ENCODE measurements at regions not wholly inside any gene's neighbourhood (a gene's known extent, or its start where the extent isn't known, plus 50 kb on each side); places are given as distances from the start of the nearest gene placed in this dataset.

- H2BK15ac ChIP-seq (ENCODE audit: low read length), result no peak overlapping the region
- H3K4me2 ChIP-seq (ENCODE audit: insufficient read depth, low read length, poor library complexity, severe bottlenecking), result no peak overlapping the region
- H2AFZ ChIP-seq (ENCODE audit: low read length), result no peak overlapping the region
- no peak overlapping the region for H3K14ac ChIP-seq (ENCODE audit: low read length)
- H3K4me1 ChIP-seq (ENCODE audit: control insufficient read depth in 2 of 2, insufficient read depth in 1 of 2, low read depth in 1 of 2, low read length in 2 of 2), result no peaks in the 10 kb centered on the region
- H2BK5ac ChIP-seq (ENCODE audit: low read length), result no peak overlapping the region
- H3K18ac ChIP-seq (ENCODE audit: low read length), result no peak overlapping the region
- H4K91ac ChIP-seq (ENCODE audit: low read depth, low read length, poor library complexity), result no peak overlapping the region
- no peak overlapping the region for H3K23ac ChIP-seq (ENCODE audit: low read depth, low read length, poor library complexity)
- no peak for DNase-seq (ENCODE audit: low spot score)
- no peaks in the 10 kb centered on the region for H3K27me3 ChIP-seq (ENCODE audit: control insufficient read depth in 3 of 3, insufficient read depth in 3 of 3, low read depth in 1 of 3, low read length in 3 of 3)
- no peak overlapping the region for H3K27ac ChIP-seq (replicated peaks; ENCODE audit: low read length)
- H2AK5ac ChIP-seq (ENCODE audit: low read depth, low read length), result no peak overlapping the region
- H3K4ac ChIP-seq (ENCODE audit: low read length), result no peak overlapping the region
- WGBS, 2 donors (ENCODE audit: extremely low coverage in 2 of 2, insufficient read length in 2 of 2, insufficient replicate concordance in 1 of 2), result no CpG with 5 or more reads among the region's 1 CpG
- H2BK120ac ChIP-seq (ENCODE audit: low read depth, low read length), result no peak overlapping the region
- H4K8ac ChIP-seq (ENCODE audit: low read depth, low read length), result no peak overlapping the region
- no peaks in the 10 kb centered on the region for H3K36me3 ChIP-seq (replicated peaks in 1 of 2; ENCODE audit: control insufficient read depth in 2 of 2, insufficient read depth in 2 of 2, low read length in 2 of 2)
- H3K4me3 ChIP-seq (ENCODE audit: low read length in 2 of 2), result no peak overlapping the region
- H3K79me1 ChIP-seq (ENCODE audit: low read depth, low read length), result no peaks in the 10 kb centered on the region
- H2BK12ac ChIP-seq (ENCODE audit: low read length), result no peak overlapping the region
- H3K9ac ChIP-seq (ENCODE audit: low read depth, low read length, poor library complexity), result no peak overlapping the region
- H3K9me3 ChIP-seq (replicated peaks in 1 of 2; ENCODE audit: control insufficient read depth in 2 of 2, insufficient read depth in 1 of 2, low read depth in 1 of 2, low read length in 2 of 2), result no peaks in the 10 kb centered on the region
These were observed 174.5 kb upstream of the TSC22D1 start for GRCh38 chr13:44750630-44751029.

- H2AFZ ChIP-seq (ENCODE audit: low read length), result no peak overlapping the region
- H3K36me3 ChIP-seq (replicated peaks in 1 of 2; ENCODE audit: control insufficient read depth in 2 of 2, insufficient read depth in 2 of 2, low read length in 2 of 2), result no peaks in the 10 kb centered on the region
- H3K4me3 ChIP-seq (ENCODE audit: low read length in 2 of 2), result no peak overlapping the region
- H3K9me3 ChIP-seq (replicated peaks in 1 of 2; ENCODE audit: control insufficient read depth in 2 of 2, insufficient read depth in 1 of 2, low read depth in 1 of 2, low read length in 2 of 2), result no peaks in the 10 kb centered on the region
- no peak overlapping the region for H4K91ac ChIP-seq (ENCODE audit: low read depth, low read length, poor library complexity)
- no peak overlapping the region for H2BK5ac ChIP-seq (ENCODE audit: low read length)
- no CpG with 5 or more reads among the region's 2 CpGs for WGBS, 2 donors (ENCODE audit: extremely low coverage in 2 of 2, insufficient read length in 2 of 2, insufficient replicate concordance in 1 of 2)
- no peaks in the 10 kb centered on the region for H3K27me3 ChIP-seq (ENCODE audit: control insufficient read depth in 3 of 3, insufficient read depth in 3 of 3, low read depth in 1 of 3, low read length in 3 of 3)
- no peak overlapping the region for H2BK12ac ChIP-seq (ENCODE audit: low read length)
- no peak overlapping the region for H4K8ac ChIP-seq (ENCODE audit: low read depth, low read length)
- H3K18ac ChIP-seq (ENCODE audit: low read length), result no peak overlapping the region
- no peak for DNase-seq (ENCODE audit: low spot score)
- H3K14ac ChIP-seq (ENCODE audit: low read length), result no peak overlapping the region
- H3K4me1 ChIP-seq (ENCODE audit: control insufficient read depth in 2 of 2, insufficient read depth in 1 of 2, low read depth in 1 of 2, low read length in 2 of 2), result no peaks in the 10 kb centered on the region
- no peak overlapping the region for H2BK120ac ChIP-seq (ENCODE audit: low read depth, low read length)
- no peaks in the 10 kb centered on the region for H3K79me1 ChIP-seq (ENCODE audit: low read depth, low read length)
- H3K23ac ChIP-seq (ENCODE audit: low read depth, low read length, poor library complexity), result no peak overlapping the region
- no peak overlapping the region for H3K4ac ChIP-seq (ENCODE audit: low read length)
- no peak overlapping the region for H3K4me2 ChIP-seq (ENCODE audit: insufficient read depth, low read length, poor library complexity, severe bottlenecking)
- no peak overlapping the region for H2AK5ac ChIP-seq (ENCODE audit: low read depth, low read length)
- H3K27ac ChIP-seq (replicated peaks; ENCODE audit: low read length), result no peak overlapping the region
- H2BK15ac ChIP-seq (ENCODE audit: low read length), result no peak overlapping the region
- no peak overlapping the region for H3K9ac ChIP-seq (ENCODE audit: low read depth, low read length, poor library complexity)
These were observed 173.8 kb upstream of the TSC22D1 start for GRCh38 chr13:44749906-44750305.

- H3K27ac ChIP-seq (replicated peaks; ENCODE audit: low read length), result no peak overlapping the region
- H3K14ac ChIP-seq (ENCODE audit: low read length), result no peak overlapping the region
- no peak overlapping the region for H2AK5ac ChIP-seq (ENCODE audit: low read depth, low read length)
- H3K23ac ChIP-seq (ENCODE audit: low read depth, low read length, poor library complexity), result no peak overlapping the region
- H4K8ac ChIP-seq (ENCODE audit: low read depth, low read length), result no peak overlapping the region
- H4K91ac ChIP-seq (ENCODE audit: low read depth, low read length, poor library complexity), result no peak overlapping the region
- H2AFZ ChIP-seq (ENCODE audit: low read length), result no peak overlapping the region
- no peaks in the 10 kb centered on the region for H3K27me3 ChIP-seq (ENCODE audit: control insufficient read depth in 3 of 3, insufficient read depth in 3 of 3, low read depth in 1 of 3, low read length in 3 of 3)
- no peaks in the 10 kb centered on the region for H3K79me1 ChIP-seq (ENCODE audit: low read depth, low read length)
- no peak overlapping the region for H2BK120ac ChIP-seq (ENCODE audit: low read depth, low read length)
- no peak overlapping the region for H3K18ac ChIP-seq (ENCODE audit: low read length)
- DNase-seq (ENCODE audit: low spot score), result no peak
- H3K4me2 ChIP-seq (ENCODE audit: insufficient read depth, low read length, poor library complexity, severe bottlenecking), result no peak overlapping the region
- H3K4me1 ChIP-seq (ENCODE audit: control insufficient read depth in 2 of 2, insufficient read depth in 1 of 2, low read depth in 1 of 2, low read length in 2 of 2), result no peaks in the 10 kb centered on the region
- H3K4me3 ChIP-seq (ENCODE audit: low read length in 2 of 2), result no peak overlapping the region
- no peaks in the 10 kb centered on the region for H3K36me3 ChIP-seq (replicated peaks in 1 of 2; ENCODE audit: control insufficient read depth in 2 of 2, insufficient read depth in 2 of 2, low read length in 2 of 2)
- H2BK5ac ChIP-seq (ENCODE audit: low read length), result no peak overlapping the region
- no peak overlapping the region for H2BK12ac ChIP-seq (ENCODE audit: low read length)
- peaks cover 0 to 1% of the 10 kb centered on the region in 2 donors for H3K9me3 ChIP-seq (replicated peaks in 1 of 2; ENCODE audit: control insufficient read depth in 2 of 2, insufficient read depth in 1 of 2, low read depth in 1 of 2, low read length in 2 of 2)
- no peak overlapping the region for H2BK15ac ChIP-seq (ENCODE audit: low read length)
- no peak overlapping the region for H3K9ac ChIP-seq (ENCODE audit: low read depth, low read length, poor library complexity)
- no peak overlapping the region for H3K4ac ChIP-seq (ENCODE audit: low read length)
- no CpG with 5 or more reads among the region's 1 CpG for WGBS, 2 donors (ENCODE audit: extremely low coverage in 2 of 2, insufficient read length in 2 of 2, insufficient replicate concordance in 1 of 2)
These were observed 172.3 kb upstream of the TSC22D1 start for GRCh38 chr13:44748439-44748838.

- no CpG with 5 or more reads among the region's 4 CpGs for WGBS, 2 donors (ENCODE audit: extremely low coverage in 2 of 2, insufficient read length in 2 of 2, insufficient replicate concordance in 1 of 2)
- DNase-seq (ENCODE audit: low spot score), result no peak
- no peaks in the 10 kb centered on the region for H3K27me3 ChIP-seq (ENCODE audit: control insufficient read depth in 3 of 3, insufficient read depth in 3 of 3, low read depth in 1 of 3, low read length in 3 of 3)
- H3K9ac ChIP-seq (ENCODE audit: low read depth, low read length, poor library complexity), result no peak overlapping the region
- H3K9me3 ChIP-seq (replicated peaks in 1 of 2; ENCODE audit: control insufficient read depth in 2 of 2, insufficient read depth in 1 of 2, low read depth in 1 of 2, low read length in 2 of 2), result peaks cover 0 to 1% of the 10 kb centered on the region in 2 donors
- H2BK120ac ChIP-seq (ENCODE audit: low read depth, low read length), result no peak overlapping the region
- no peak overlapping the region for H2BK5ac ChIP-seq (ENCODE audit: low read length)
- no peak overlapping the region for H2BK15ac ChIP-seq (ENCODE audit: low read length)
- H3K4me3 ChIP-seq (ENCODE audit: low read length in 2 of 2), result no peak overlapping the region
- H3K4me2 ChIP-seq (ENCODE audit: insufficient read depth, low read length, poor library complexity, severe bottlenecking), result no peak overlapping the region
- no peak overlapping the region for H3K4ac ChIP-seq (ENCODE audit: low read length)
- H3K36me3 ChIP-seq (replicated peaks in 1 of 2; ENCODE audit: control insufficient read depth in 2 of 2, insufficient read depth in 2 of 2, low read length in 2 of 2), result no peaks in the 10 kb centered on the region
- H3K23ac ChIP-seq (ENCODE audit: low read depth, low read length, poor library complexity), result no peak overlapping the region
- H3K27ac ChIP-seq (replicated peaks; ENCODE audit: low read length), result no peak overlapping the region
- no peak overlapping the region for H4K91ac ChIP-seq (ENCODE audit: low read depth, low read length, poor library complexity)
- H3K4me1 ChIP-seq (ENCODE audit: control insufficient read depth in 2 of 2, insufficient read depth in 1 of 2, low read depth in 1 of 2, low read length in 2 of 2), result no peaks in the 10 kb centered on the region
- H2AFZ ChIP-seq (ENCODE audit: low read length), result no peak overlapping the region
- H2AK5ac ChIP-seq (ENCODE audit: low read depth, low read length), result no peak overlapping the region
- H3K79me1 ChIP-seq (ENCODE audit: low read depth, low read length), result no peaks in the 10 kb centered on the region
- H3K18ac ChIP-seq (ENCODE audit: low read length), result no peak overlapping the region
- H3K14ac ChIP-seq (ENCODE audit: low read length), result no peak overlapping the region
- H4K8ac ChIP-seq (ENCODE audit: low read depth, low read length), result no peak overlapping the region
- no peak overlapping the region for H2BK12ac ChIP-seq (ENCODE audit: low read length)
These were observed 171.0 kb upstream of the TSC22D1 start for GRCh38 chr13:44747179-44747578.
